HepG2 (cell line): ENCODE measurements at regions not wholly inside any gene's neighbourhood (a gene's known extent, or its start where the extent isn't known, plus 50 kb on each side); places are given as distances from the start of the nearest gene placed in this dataset.

Experiments
- CTCF ChIP-seq: sonication (generic); formaldehyde crosslinking; IDR thresholded peaks from 2 replicates; pipeline ENCODE4 v1.5.0; 2020; ENCODE audit warnings: mild to moderate bottlenecking, missing genetic modification reagents, moderate library complexity
- FOSL2 ChIP-seq: sonication (generic); formaldehyde crosslinking; IDR thresholded peaks from 2 replicates; pipeline ENCODE4 v1.4.0; 2020; ENCODE audit warnings: missing genetic modification reagents
- FOXP1 ChIP-seq, 2 experiments: fragments of 450-650 bp in 1 of 2; IDR thresholded peaks; 2 replicates each; pipeline ENCODE4 v1.6.1; 2017 to 2018; ENCODE audit warnings: antibody characterized with exemption in 1 of 2
- MXI1 ChIP-seq: IDR thresholded peaks from 3 replicates; pipeline ENCODE4 v1.6.1; 2012; ENCODE audit warnings: low read depth, low read length, inconsistent platforms, borderline replicate concordance
- NFIC ChIP-seq: IDR thresholded peaks from 2 replicates; pipeline ENCODE4 v1.6.1; 2012; ENCODE audit warnings: mild to moderate bottlenecking, low read length, inconsistent platforms
- NR3C1 ChIP-seq: sonication (generic); formaldehyde crosslinking; IDR thresholded peaks from 2 replicates; pipeline ENCODE4 v1.4.0; 2020; ENCODE audit warnings: missing genetic modification reagents
- SKI ChIP-seq: fragments of 450-650 bp; IDR thresholded peaks from one replicate; pipeline ENCODE4 v1.6.1; 2018; ENCODE audit warnings: mild to moderate bottlenecking; ENCODE audit not compliant: partially characterized antibody
- TOE1 ChIP-seq: sonication (generic); formaldehyde crosslinking; IDR thresholded peaks from 2 replicates; pipeline ENCODE4 v1.4.0; 2020; ENCODE audit warnings: mild to moderate bottlenecking, missing genetic modification reagents
- ZNF224 ChIP-seq: sonication (generic); formaldehyde crosslinking; IDR thresholded peaks from 2 replicates; pipeline ENCODE4 v1.5.0; 2020; ENCODE audit warnings: mild to moderate bottlenecking, missing genetic modification reagents
- ZNF550 ChIP-seq: sonication (generic); formaldehyde crosslinking; IDR thresholded peaks from 2 replicates; pipeline ENCODE4 v1.4.0; 2020; ENCODE audit warnings: mild to moderate bottlenecking, missing genetic modification reagents, borderline replicate concordance
- TF ChIP-seq, protein P1 (sequence below): sonication (generic); formaldehyde crosslinking; IDR thresholded peaks from 2 replicates; pipeline ENCODE4 v1.4.0; 2020; ENCODE audit warnings: mild to moderate bottlenecking, missing genetic modification reagents, borderline replicate concordance
- TF ChIP-seq, protein P2 (sequence below): sonication (generic); formaldehyde crosslinking; IDR thresholded peaks from 2 replicates; pipeline ENCODE4 v1.5.0; 2020; ENCODE audit warnings: missing genetic modification reagents

GRCh38 chr4:24476282-24476681, 108.1 kb downstream of the DHX15 start:
- no peak for TF ChIP-seq FOSL2 (CRISPR knock-in tag)
- TF ChIP-seq, protein P1, sequence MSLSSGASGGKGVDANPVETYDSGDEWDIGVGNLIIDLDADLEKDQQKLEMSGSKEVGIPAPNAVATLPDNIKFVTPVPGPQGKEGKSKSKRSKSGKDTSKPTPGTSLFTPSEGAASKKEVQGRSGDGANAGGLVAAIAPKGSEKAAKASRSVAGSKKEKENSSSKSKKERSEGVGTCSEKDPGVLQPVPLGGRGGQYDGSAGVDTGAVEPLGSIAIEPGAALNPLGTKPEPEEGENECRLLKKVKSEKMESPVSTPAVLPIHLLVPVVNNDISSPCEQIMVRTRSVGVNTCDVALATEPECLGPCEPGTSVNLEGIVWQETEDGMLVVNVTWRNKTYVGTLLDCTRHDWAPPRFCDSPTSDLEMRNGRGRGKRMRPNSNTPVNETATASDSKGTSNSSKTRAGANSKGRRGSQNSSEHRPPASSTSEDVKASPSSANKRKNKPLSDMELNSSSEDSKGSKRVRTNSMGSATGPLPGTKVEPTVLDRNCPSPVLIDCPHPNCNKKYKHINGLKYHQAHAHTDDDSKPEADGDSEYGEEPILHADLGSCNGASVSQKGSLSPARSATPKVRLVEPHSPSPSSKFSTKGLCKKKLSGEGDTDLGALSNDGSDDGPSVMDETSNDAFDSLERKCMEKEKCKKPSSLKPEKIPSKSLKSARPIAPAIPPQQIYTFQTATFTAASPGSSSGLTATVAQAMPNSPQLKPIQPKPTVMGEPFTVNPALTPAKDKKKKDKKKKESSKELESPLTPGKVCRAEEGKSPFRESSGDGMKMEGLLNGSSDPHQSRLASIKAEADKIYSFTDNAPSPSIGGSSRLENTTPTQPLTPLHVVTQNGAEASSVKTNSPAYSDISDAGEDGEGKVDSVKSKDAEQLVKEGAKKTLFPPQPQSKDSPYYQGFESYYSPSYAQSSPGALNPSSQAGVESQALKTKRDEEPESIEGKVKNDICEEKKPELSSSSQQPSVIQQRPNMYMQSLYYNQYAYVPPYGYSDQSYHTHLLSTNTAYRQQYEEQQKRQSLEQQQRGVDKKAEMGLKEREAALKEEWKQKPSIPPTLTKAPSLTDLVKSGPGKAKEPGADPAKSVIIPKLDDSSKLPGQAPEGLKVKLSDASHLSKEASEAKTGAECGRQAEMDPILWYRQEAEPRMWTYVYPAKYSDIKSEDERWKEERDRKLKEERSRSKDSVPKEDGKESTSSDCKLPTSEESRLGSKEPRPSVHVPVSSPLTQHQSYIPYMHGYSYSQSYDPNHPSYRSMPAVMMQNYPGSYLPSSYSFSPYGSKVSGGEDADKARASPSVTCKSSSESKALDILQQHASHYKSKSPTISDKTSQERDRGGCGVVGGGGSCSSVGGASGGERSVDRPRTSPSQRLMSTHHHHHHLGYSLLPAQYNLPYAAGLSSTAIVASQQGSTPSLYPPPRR (CRISPR knock-in tag): no peak
- TF ChIP-seq FOXP1 (IDR thresholded peaks at IDR 0.05): no peak
- TF ChIP-seq FOXP1 (CRISPR knock-in tag; IDR thresholded peaks at IDR 0.05): no peak
- TF ChIP-seq ZNF550 (CRISPR knock-in tag): no peak
- no peak for TF ChIP-seq ZNF224 (CRISPR knock-in tag)
- 0 out of 2 replicates have a peak, but pooled peaks have one; percentile 14 for TF ChIP-seq CTCF (CRISPR knock-in tag)
- no peak for TF ChIP-seq NR3C1 (CRISPR knock-in tag)
- no peak for TF ChIP-seq TOE1 (CRISPR knock-in tag)
- TF ChIP-seq, protein P2, sequence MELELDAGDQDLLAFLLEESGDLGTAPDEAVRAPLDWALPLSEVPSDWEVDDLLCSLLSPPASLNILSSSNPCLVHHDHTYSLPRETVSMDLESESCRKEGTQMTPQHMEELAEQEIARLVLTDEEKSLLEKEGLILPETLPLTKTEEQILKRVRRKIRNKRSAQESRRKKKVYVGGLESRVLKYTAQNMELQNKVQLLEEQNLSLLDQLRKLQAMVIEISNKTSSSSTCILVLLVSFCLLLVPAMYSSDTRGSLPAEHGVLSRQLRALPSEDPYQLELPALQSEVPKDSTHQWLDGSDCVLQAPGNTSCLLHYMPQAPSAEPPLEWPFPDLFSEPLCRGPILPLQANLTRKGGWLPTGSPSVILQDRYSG (CRISPR knock-in tag): no peak
- no peak for TF ChIP-seq SKI
- TF ChIP-seq MXI1: no peak
- no peak for TF ChIP-seq NFIC
